MCF 10A (cell line): ENCODE measurements at regions not wholly inside any gene's neighbourhood (a gene's known extent, or its start where the extent isn't known, plus 50 kb on each side); places are given as distances from the start of the nearest gene placed in this dataset.

Experiments
- BruUV-seq: library from RNA; stranded (reverse); fragments of 400-500 nt; replicated peaks from 2 replicates; lab custom pipeline; 2021; lab: Mats Ljungman, UMichigan
- CTCF ChIA-PET: fragments of 300-600 bp; sonication (Branson Sonifier 250); formaldehyde crosslinking; extraction: SDS; loops from one replicate; lab custom pipeline; 2021; ENCODE audit warnings: antibody characterized with exemption, inconsistent platforms; lab: Yijun Ruan, JAX
- POLR2A ChIA-PET: fragments of 300-600, 350-650 bp; sonication (Branson Sonifier 250); formaldehyde crosslinking; extraction: SDS; loops from one replicate; lab custom pipeline; 2020; ENCODE audit warnings: antibody characterized with exemption, inconsistent platforms; lab: Yijun Ruan, JAX
- DNase-seq: peaks from one replicate; pipeline ENCODE4 v3.0.0-alpha.2; 2018; ENCODE audit not compliant: unreplicated experiment
- H3K27ac Mint-ChIP-seq: one replicate; pipeline ENCODE4 v1.8.0; 2022; ENCODE audit warnings: mild to moderate bottlenecking, low read depth, mixed read lengths; ENCODE audit not compliant: unreplicated experiment
- H3K27me3 Mint-ChIP-seq: one replicate; pipeline ENCODE4 v1.8.0; 2022; ENCODE audit warnings: mixed read lengths; ENCODE audit not compliant: insufficient read depth, unreplicated experiment
- H3K36me3 Mint-ChIP-seq: one replicate; pipeline ENCODE4 v1.8.0; 2022; ENCODE audit warnings: mild to moderate bottlenecking, moderate library complexity, mixed read lengths; ENCODE audit not compliant: insufficient read depth, unreplicated experiment
- H3K4me1 Mint-ChIP-seq: one replicate; pipeline ENCODE4 v1.8.0; 2022; ENCODE audit warnings: mixed read lengths; ENCODE audit not compliant: insufficient read depth, unreplicated experiment
- H3K4me3 Mint-ChIP-seq: one replicate; pipeline ENCODE4 v1.8.0; 2022; ENCODE audit warnings: mild to moderate bottlenecking, moderate library complexity, mixed read lengths; ENCODE audit not compliant: unreplicated experiment
- H3K9me3 Mint-ChIP-seq: one replicate; pipeline ENCODE4 v1.8.0; 2022; ENCODE audit warnings: mixed read lengths; ENCODE audit not compliant: unreplicated experiment
- CTCF ChIP-seq: fragments of 200-600 bp; IDR thresholded peaks from one replicate; pipeline ENCODE4 v1.8.0; 2022; ENCODE audit warnings: antibody characterized with exemption, mild to moderate bottlenecking; ENCODE audit not compliant: unreplicated experiment
- intact Hi-C: fragments of 100-400 bp; cut with micrococcal nuclease; formaldehyde crosslinking; loops from 2 replicates; pipeline ENCODE4 v1.14.1; 2022

GRCh38 chr10:28199941-28200340 is 102.9 kb downstream of the MPP7 start:
- Mint-ChIP-seq H3K36me3 (no peaks in the 10 kb centered on the region), H3K27ac (no peak overlapping the region), H3K4me3 (no peak overlapping the region), H3K4me1 (no peaks in the 10 kb centered on the region), H3K27me3 (no peaks in the 10 kb centered on the region), H3K9me3 (no peaks in the 10 kb centered on the region)
- intact Hi-C loops = no loop called here
- no peak for TF ChIP-seq CTCF
- ChIA-PET POLR2A (interaction anchor here (0.6 kb wide), 1 partner anchor 747 kb away, joined by 3 read pairs; no protein-coding TSS in a partner anchor), CTCF (interaction anchor here (0.7 to 1.0 kb wide), 2 partner anchors 9 to 70 kb away, joined by 3 to 4 read pairs; no protein-coding TSS in a partner anchor)
- BruUV-seq = no TSS peak
- no peak for DNase-seq

- no peak for DNase-seq
- H3K4me3 Mint-ChIP-seq = no peak overlapping the region
- TF ChIP-seq CTCF = no peak
- no peak overlapping the region for H3K27ac Mint-ChIP-seq
- no TSS peak for BruUV-seq
- H3K27me3 Mint-ChIP-seq = no peaks in the 10 kb centered on the region
- H3K4me1 Mint-ChIP-seq = no peaks in the 10 kb centered on the region
- POLR2A ChIA-PET = no interaction called here
- H3K36me3 Mint-ChIP-seq = no peaks in the 10 kb centered on the region
- CTCF ChIA-PET = no interaction called here
- H3K9me3 Mint-ChIP-seq = no peaks in the 10 kb centered on the region
- intact Hi-C loops = no loop called here
Measured at GRCh38 chr10:28190196-28190595, 112.7 kb downstream of the MPP7 start.

DNA sequence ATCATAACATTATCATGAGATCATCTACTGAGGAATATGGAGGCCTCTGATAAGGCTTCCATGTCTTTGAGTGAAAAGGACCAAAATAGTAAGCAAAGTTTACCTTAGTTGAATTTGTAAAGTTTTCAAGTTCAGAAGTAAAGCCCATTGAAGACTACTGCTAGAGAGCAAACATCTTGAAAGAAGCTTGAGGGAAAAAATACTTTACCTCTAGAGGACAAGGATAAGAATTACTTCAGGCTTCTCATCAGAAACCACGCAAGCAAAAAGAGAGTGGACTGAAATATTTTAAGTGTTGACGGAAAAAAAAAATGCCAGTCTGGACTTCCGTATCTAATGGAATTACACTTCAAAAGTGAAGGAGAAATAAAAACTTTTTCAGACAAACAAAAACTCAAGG is 114.3 kb downstream of the MPP7 start:
- H3K36me3 Mint-ChIP-seq = no peaks in the 10 kb centered on the region
- no peak for TF ChIP-seq CTCF
- H3K4me1 Mint-ChIP-seq = no peaks in the 10 kb centered on the region
- H3K4me3 Mint-ChIP-seq = no peak overlapping the region
- ChIA-PET CTCF (no interaction called here), POLR2A (no interaction called here)
- intact Hi-C loops = no loop called here
- H3K9me3 Mint-ChIP-seq = no peaks in the 10 kb centered on the region
- H3K27ac Mint-ChIP-seq = no peak overlapping the region
- BruUV-seq = no TSS peak
- no peak for DNase-seq
- H3K27me3 Mint-ChIP-seq = no peaks in the 10 kb centered on the region

- POLR2A ChIA-PET = no interaction called here
- no peaks in the 10 kb centered on the region for H3K36me3 Mint-ChIP-seq
- intact Hi-C loops = no loop called here
- H3K9me3 Mint-ChIP-seq = no peaks in the 10 kb centered on the region
- H3K27me3 Mint-ChIP-seq = no peaks in the 10 kb centered on the region
- no peak overlapping the region for H3K27ac Mint-ChIP-seq
- no peak overlapping the region for H3K4me3 Mint-ChIP-seq
- DNase-seq = no peak
- CTCF ChIA-PET = no interaction called here
- BruUV-seq = no TSS peak
- H3K4me1 Mint-ChIP-seq = no peaks in the 10 kb centered on the region
- TF ChIP-seq CTCF = no peak
Measured at GRCh38 chr10:28186887-28187578, 115.8 kb downstream of the MPP7 start.
